KMS-11 (cell line): ENCODE measurements at regions not wholly inside any gene's neighbourhood (a gene's known extent, or its start where the extent isn't known, plus 50 kb on each side); places are given as distances from the start of the nearest gene placed in this dataset.

Experiments used
- H2AFZ ChIP-seq: fragments of 200-600 bp; sonication (generic); 2 replicates; pipeline ENCODE4 v1.6.1; 2016; ENCODE audit warnings: antibody characterized with exemption, mixed run types, low read depth
- H3K27ac ChIP-seq: fragments of 200-600 bp; sonication (generic); 2 replicates; pipeline ENCODE4 v1.6.1; 2016; ENCODE audit warnings: mild to moderate bottlenecking, mixed run types
- H3K27me3 ChIP-seq: fragments of 200-600 bp; sonication (generic); 2 replicates; pipeline ENCODE4 v1.6.1; 2017; ENCODE audit warnings: mild to moderate bottlenecking, low read depth, mixed run types, moderate library complexity; ENCODE audit not compliant: insufficient read depth
- H3K36me3 ChIP-seq: fragments of 200-600 bp; sonication (generic); 2 replicates; pipeline ENCODE4 v1.6.1; 2017; ENCODE audit warnings: mild to moderate bottlenecking, mixed run types; ENCODE audit not compliant: insufficient read depth
- H3K4me1 ChIP-seq: fragments of 200-600 bp; sonication (generic); 2 replicates; pipeline ENCODE4 v1.6.1; 2016; ENCODE audit warnings: mild to moderate bottlenecking, low read depth, mixed run types; ENCODE audit not compliant: poor library complexity, severe bottlenecking
- H3K4me2 ChIP-seq: fragments of 200-600 bp; sonication (generic); 2 replicates; pipeline ENCODE4 v1.7.0; 2016; ENCODE audit warnings: mild to moderate bottlenecking, mixed run types
- H3K4me3 ChIP-seq: fragments of 200-600 bp; sonication (generic); IDR thresholded peaks from 2 replicates; pipeline ENCODE4 v1.6.1; 2017; ENCODE audit warnings: low read depth, low read length, mixed read lengths; ENCODE audit not compliant: insufficient read depth
- H3K79me2 ChIP-seq: fragments of 200-600 bp; sonication (generic); 2 replicates; pipeline ENCODE4 v1.6.1; 2016; ENCODE audit warnings: low read depth, mixed run types; ENCODE audit not compliant: insufficient read depth
- H3K9ac ChIP-seq: fragments of 200-600 bp; sonication (generic); 2 replicates; pipeline ENCODE4 v1.6.1; 2016; ENCODE audit warnings: mild to moderate bottlenecking, mixed run types
- H4K20me1 ChIP-seq: fragments of 200-600 bp; sonication (generic); 2 replicates; pipeline ENCODE4 v1.6.1; 2016; ENCODE audit warnings: mild to moderate bottlenecking, mixed run types; ENCODE audit not compliant: insufficient read depth
- CTCF ChIP-seq: fragments of 200-600 bp; sonication (generic); conservative IDR thresholded peaks from 2 replicates; pipeline ENCODE4 v1.6.1; 2017; ENCODE audit warnings: low read depth, mild to moderate bottlenecking, antibody characterized with exemption, low read length, moderate library complexity, mixed read lengths

DNA sequence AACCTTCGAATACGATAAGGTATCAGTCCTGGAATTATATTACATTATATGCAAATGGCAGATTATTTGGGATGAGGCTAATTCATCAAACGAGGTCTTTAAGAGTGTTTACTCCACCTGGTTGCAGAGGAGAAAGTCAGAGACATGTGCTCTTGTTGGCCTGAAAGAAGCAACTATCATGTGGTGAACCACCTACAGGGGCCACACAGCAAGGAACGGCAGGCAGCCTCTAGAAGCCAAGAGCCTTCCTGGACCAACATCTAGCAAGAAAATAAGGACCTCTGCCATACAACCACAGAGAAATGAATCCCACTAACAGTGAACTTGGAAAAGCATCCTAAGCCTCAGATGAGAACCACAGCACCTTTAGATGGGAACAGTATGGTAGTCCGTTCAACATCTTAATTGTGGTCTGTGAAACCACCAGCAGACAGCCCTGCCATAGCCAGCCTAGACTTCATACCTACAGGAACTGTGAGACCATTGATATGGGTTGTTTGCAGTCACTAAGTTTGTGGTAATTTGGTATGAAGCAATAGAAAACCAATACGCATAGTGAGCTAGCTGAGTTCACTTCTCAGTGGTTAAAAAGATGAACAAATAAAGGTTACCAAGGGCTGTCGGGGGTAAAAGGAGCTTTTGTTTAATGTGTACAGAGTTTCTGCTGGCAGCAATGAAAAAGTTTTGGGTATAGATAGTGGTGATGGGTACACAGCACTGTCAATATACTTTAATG, 345.7 kb upstream of the RUNX1 start:
- Histone ChIP-seq H3K4me2 (no peak overlapping the region), H3K4me3 (no peak overlapping the region), H3K4me1 (peaks cover 13% of the 10 kb centered on the region), H3K36me3 (no peaks in the 10 kb centered on the region), H2AFZ (no peak overlapping the region), H3K79me2 (no peaks in the 10 kb centered on the region), H3K9ac (no peak overlapping the region), H3K27ac (no peak overlapping the region), H3K27me3 (no peaks in the 10 kb centered on the region), H4K20me1 (no peaks in the 10 kb centered on the region)
- no peak for TF ChIP-seq CTCF

GRCh38 chr21:35394049-35394448, 344.9 kb upstream of the RUNX1 start:
- H3K4me2 ChIP-seq: no peak overlapping the region
- H4K20me1 ChIP-seq: no peaks in the 10 kb centered on the region
- H3K4me3 ChIP-seq: no peak overlapping the region
- H3K9ac ChIP-seq: no peak overlapping the region
- no peaks in the 10 kb centered on the region for H3K79me2 ChIP-seq
- TF ChIP-seq CTCF: no peak
- H2AFZ ChIP-seq: no peak overlapping the region
- no peaks in the 10 kb centered on the region for H3K27me3 ChIP-seq
- no peaks in the 10 kb centered on the region for H3K36me3 ChIP-seq
- H3K4me1 ChIP-seq: peaks cover 5% of the 10 kb centered on the region
- H3K27ac ChIP-seq: no peak overlapping the region

DNA sequence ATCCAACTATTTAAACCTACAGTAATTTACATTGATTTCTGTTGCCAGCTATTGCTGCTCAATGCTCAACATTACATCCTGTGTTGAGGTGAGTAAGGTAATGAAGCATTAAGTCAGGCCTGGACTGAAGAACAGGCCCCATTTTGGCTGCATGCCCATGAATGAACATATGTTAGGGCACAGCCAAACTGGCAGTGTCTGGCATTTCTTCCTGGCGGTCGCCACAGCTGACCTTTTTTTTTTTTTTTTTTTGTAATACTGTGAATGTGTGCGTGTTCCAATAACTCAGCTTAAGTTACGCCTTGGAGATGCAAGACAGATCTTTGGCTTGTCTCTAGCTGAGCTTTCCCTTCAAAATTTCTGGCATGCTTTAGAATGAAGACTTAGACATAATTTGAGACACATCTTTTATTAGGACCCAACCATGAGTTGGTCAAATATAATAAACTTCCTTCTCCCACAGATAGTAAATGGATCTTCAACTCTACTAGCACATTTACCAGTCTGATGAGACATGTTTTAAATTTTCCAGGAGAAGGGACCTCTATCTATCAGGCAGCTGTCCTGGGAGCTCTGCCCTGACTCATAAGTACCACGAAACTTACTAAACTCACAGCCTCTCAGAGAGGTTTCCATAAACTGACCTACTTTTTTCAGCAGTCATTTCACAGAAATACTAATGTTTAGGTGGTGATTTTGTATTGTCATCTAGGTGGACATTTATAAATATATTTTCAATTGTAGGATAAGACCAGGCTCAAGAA, 341.1 kb upstream of the RUNX1 start:
- no peaks in the 10 kb centered on the region for H3K79me2 ChIP-seq
- no peaks in the 10 kb centered on the region for H3K36me3 ChIP-seq
- no peak overlapping the region for H3K4me3 ChIP-seq
- H2AFZ ChIP-seq: no peak overlapping the region
- no peak overlapping the region for H3K27ac ChIP-seq
- no peak overlapping the region for H3K4me2 ChIP-seq
- TF ChIP-seq CTCF: no peak
- no peaks in the 10 kb centered on the region for H3K4me1 ChIP-seq
- H3K27me3 ChIP-seq: no peaks in the 10 kb centered on the region
- no peak overlapping the region for H3K9ac ChIP-seq
- no peaks in the 10 kb centered on the region for H4K20me1 ChIP-seq

DNA sequence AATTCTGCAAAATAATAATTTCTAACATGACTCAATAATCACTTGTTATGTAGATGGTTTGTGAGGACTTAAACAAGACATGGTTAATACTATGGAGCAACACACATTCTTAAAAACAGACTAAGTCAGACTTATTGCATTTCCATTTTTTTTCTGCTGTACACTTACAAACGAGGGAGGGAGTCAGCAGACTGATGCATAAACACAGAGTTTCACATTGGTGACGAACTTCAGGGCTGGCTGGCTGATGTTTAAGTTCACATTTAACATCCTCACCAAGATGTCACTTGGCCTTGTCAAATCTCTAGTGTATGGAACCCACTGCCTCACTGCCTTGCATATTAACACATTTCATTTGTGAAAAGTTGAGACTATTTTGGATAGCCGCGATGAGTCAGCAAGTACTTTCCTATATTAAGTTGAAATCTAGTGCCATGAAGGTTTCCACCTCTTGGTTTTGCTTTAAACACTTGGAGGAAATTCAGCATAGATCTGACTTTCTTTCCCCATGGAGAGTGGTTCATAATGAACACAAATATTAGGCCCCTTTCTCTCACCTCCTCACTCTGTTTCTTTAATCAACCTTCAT, 337.5 kb upstream of the RUNX1 start:
- Histone ChIP-seq H2AFZ (no peak overlapping the region), H3K9ac (no peak overlapping the region), H3K4me3 (no peak overlapping the region), H3K36me3 (no peaks in the 10 kb centered on the region), H3K27ac (no peak overlapping the region), H3K27me3 (no peaks in the 10 kb centered on the region), H3K4me1 (no peaks in the 10 kb centered on the region), H3K4me2 (no peak overlapping the region), H4K20me1 (no peaks in the 10 kb centered on the region), H3K79me2 (no peaks in the 10 kb centered on the region)
- no peak for TF ChIP-seq CTCF
